Right lobe of liver (tissue), 6 donors: ENCODE measurements at regions not wholly inside any gene's neighbourhood (a gene's known extent, or its start where the extent isn't known, plus 50 kb on each side); places are given as distances from the start of the nearest gene placed in this dataset.
"Not testable (repeated sequence)": the region's sequence is repeated elsewhere in the genome, so short reads cannot be mapped to it uniquely, and the experiment has no call there.

Source experiments
- ATAC-seq, 4 donors: fragments of 200-7000 bp; cut with Tn5 transposase; one replicate each; pipeline ENCODE4 v1.9.1; 2020; ENCODE audit warnings: mild to moderate bottlenecking in 4 of 4, moderate library complexity in 4 of 4
- DNase-seq, 3 donors: peaks; one replicate each; pipeline ENCODE4 v3.0.0-alpha.2; 2020
- H3K27ac ChIP-seq, 3 donors: fragments of 200-600 bp; one replicate each; pipeline ENCODE4 v1.8.0; 2022
- H3K27me3 ChIP-seq, 2 donors: fragments of 200-600 bp; one replicate each; pipeline ENCODE4 v1.8.0; 2022
- H3K36me3 ChIP-seq, 4 donors: fragments of 200-600 bp; sonication (generic) in 1 of 4; one replicate each; pipeline versions ENCODE4 v1.5.1 to v1.8.0; 2017 to 2022; ENCODE audit warnings: control low read depth in 1 of 4
- H3K4me1 ChIP-seq, 4 donors: fragments of 200-600 bp; sonication (generic) in 1 of 4; one replicate each; pipeline versions ENCODE4 v1.5.1 to v1.8.0; 2017 to 2022; ENCODE audit warnings: control low read depth in 1 of 4
- H3K4me3 ChIP-seq, 3 donors: fragments of 200-600 bp; one replicate each; pipeline ENCODE4 v1.8.0; 2022
- H3K9me3 ChIP-seq, 4 donors: fragments of 200-600 bp; sonication (generic) in 1 of 4; one replicate each; pipeline versions ENCODE4 v1.5.1 to v1.8.0; 2017 to 2022; ENCODE audit warnings: control low read depth in 1 of 4
- CTCF ChIP-seq, 4 donors: fragments of 200-600 bp in 3 of 4; fragments of 450-650 bp in 1 of 4; IDR thresholded peaks; one replicate each; pipeline versions ENCODE4 v1.5.1 to v1.8.0; 2016 to 2022; ENCODE audit warnings: antibody characterized with exemption in 4 of 4, mild to moderate bottlenecking in 2 of 4
- POLR2A ChIP-seq: fragments of 450-650 bp; IDR thresholded peaks from one replicate; pipeline ENCODE4 v1.6.1; 2017; ENCODE audit warnings: antibody characterized with exemption, mild to moderate bottlenecking
- whole genome bisulfite sequencing: methylation state at CpG from one replicate; pipeline ENCODE4 v1.1.6; 2018; ENCODE audit warnings: low coverage, low lambda C conversion rate; ENCODE audit not compliant: insufficient coverage; ENCODE audit errors: missing lambda C conversion rate; 5-methylcytosine and 5-hydroxymethylcytosine counted together
- intact Hi-C, 2 donors: fragments of 100-400 bp; cut with DNase I; formaldehyde crosslinking; loops; one replicate each; pipeline versions ENCODE4 v1.11.2 to v1.14.1; 2022
- donor health status: DM: no; HTN: yes; CAD: no.
- donor health status: DM: no; HTN: no; CAD: no.
- donor health status: DM: no; HTN: no; CAD: no.
- donor health status: DM: no; HTN: yes; CAD: no.
- donor health status: DM: no; HTN: yes; CAD: no.

- Histone ChIP-seq H3K36me3 (no peaks in the 10 kb centered on the region), H3K9me3 (no peaks in the 10 kb centered on the region), H3K4me1 (no peaks in the 10 kb centered on the region), H3K4me3 (no peak overlapping the region), H3K27me3 (no peaks in the 10 kb centered on the region), H3K27ac (no peak overlapping the region)
- ATAC-seq = no peak
- intact Hi-C loops = no loop called here
- TF ChIP-seq POLR2A = no peak
- 53% methylated on average over 2 of the region's 2 CpGs for WGBS
- DNase-seq = no peak
Observed at GRCh38 chr10:65172249-65172648, 1651.0 kb downstream of the REEP3 start.

- Histone ChIP-seq H3K4me1 (no peaks in the 10 kb centered on the region), H3K4me3 (no peak overlapping the region), H3K36me3 (no peaks in the 10 kb centered on the region), H3K27me3 (no peaks in the 10 kb centered on the region), H3K27ac (no peak overlapping the region), H3K9me3 (no peaks in the 10 kb centered on the region)
- 48% methylated on average over 7 of the region's 7 CpGs for WGBS
- ATAC-seq = no peak
- intact Hi-C loops = no loop called here
- DNase-seq = no peak
- TF ChIP-seq CTCF (IDR thresholded peaks at IDR 0.05) (no peak), POLR2A (no peak)
Observed at GRCh38 chr10:65176994-65177393, 1655.8 kb downstream of the REEP3 start.

GRCh38 chr10:65183236-65183635 is 1662.0 kb downstream of the REEP3 start:
- intact Hi-C loops = no loop called here
- H3K4me3 ChIP-seq = no peak overlapping the region
- no peak for ATAC-seq
- no peaks in the 10 kb centered on the region for H3K36me3 ChIP-seq
- no peaks in the 10 kb centered on the region for H3K9me3 ChIP-seq
- no peak overlapping the region for H3K27ac ChIP-seq
- TF ChIP-seq POLR2A (no peak), CTCF (IDR thresholded peaks at IDR 0.05) (no peak)
- H3K27me3 ChIP-seq = no peaks in the 10 kb centered on the region
- no peaks in the 10 kb centered on the region for H3K4me1 ChIP-seq
- 71% methylated on average over 1 of the region's 1 CpG for WGBS
- DNase-seq = no peak

- H3K36me3 ChIP-seq, DNase-seq, intact Hi-C loops, H3K27me3 ChIP-seq, H3K9me3 ChIP-seq, H3K4me3 ChIP-seq, ATAC-seq, H3K27ac ChIP-seq, H3K4me1 ChIP-seq: not testable (repeated sequence)
- WGBS = 82% methylated on average over 1 of the region's 1 CpG
Observed at GRCh38 chr10:65186668-65187067, 1665.5 kb downstream of the REEP3 start.

- intact Hi-C loops = no loop called here
- no peaks in the 10 kb centered on the region for H3K27me3 ChIP-seq
- H3K27ac ChIP-seq = no peak overlapping the region
- H3K9me3 ChIP-seq = no peaks in the 10 kb centered on the region
- ATAC-seq (no peak), DNase-seq (no peak)
- WGBS = 71% methylated on average over 6 of the region's 7 CpGs
- no peak overlapping the region for H3K4me3 ChIP-seq
- H3K4me1 ChIP-seq = no peaks in the 10 kb centered on the region
- no peaks in the 10 kb centered on the region for H3K36me3 ChIP-seq
- TF ChIP-seq CTCF (IDR thresholded peaks at IDR 0.05) = no peak
- no peak for TF ChIP-seq POLR2A
Observed at GRCh38 chr10:65194126-65194525, 1672.9 kb downstream of the REEP3 start.

GRCh38 chr10:65194555-65194954 is 1673.4 kb downstream of the REEP3 start:
- no peak overlapping the region for H3K27ac ChIP-seq
- H3K4me1 ChIP-seq = no peaks in the 10 kb centered on the region
- ATAC-seq (no peak), DNase-seq (no peak)
- TF ChIP-seq POLR2A (no peak), CTCF (IDR thresholded peaks at IDR 0.05) (no peak)
- H3K4me3 ChIP-seq = no peak overlapping the region
- H3K36me3 ChIP-seq = no peaks in the 10 kb centered on the region
- intact Hi-C loops = no loop called here
- no peaks in the 10 kb centered on the region for H3K9me3 ChIP-seq
- no peaks in the 10 kb centered on the region for H3K27me3 ChIP-seq
- 40% methylated on average over 2 of the region's 2 CpGs for WGBS
